ENCODE measurements at regions not wholly inside any gene's neighbourhood (a gene's known extent, or its start where the extent isn't known, plus 50 kb on each side); places are given as distances from the start of the nearest gene placed in this dataset.
"Not testable (repeated sequence)": the region's sequence is repeated elsewhere in the genome, so short reads cannot be mapped to it uniquely, and the experiment has no call there.

DNA sequence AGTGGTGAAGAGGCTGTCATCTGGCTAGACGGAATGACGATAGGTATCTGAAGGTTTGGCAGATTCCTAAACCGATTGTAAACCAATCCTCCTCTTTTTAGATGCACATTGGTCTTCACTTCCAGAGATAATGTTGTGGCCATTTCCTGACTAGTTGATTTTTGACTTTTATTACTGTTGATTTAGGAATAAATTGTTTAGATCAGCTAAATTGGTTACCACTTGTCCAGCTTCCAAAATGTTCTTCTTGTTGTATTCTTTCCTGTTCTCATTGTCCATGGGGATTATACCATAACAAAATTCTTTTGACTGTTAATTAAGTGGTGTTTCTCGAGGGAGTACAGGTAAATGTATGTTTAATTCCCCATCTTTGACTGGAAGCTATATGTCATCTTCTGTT lies 119.7 kb downstream of the MACROH2A1 start:
- in situ Hi-C loops (cut with HindIII; ENCODE audit: low sequenced_read_pairs), result no loop called here

DNA sequence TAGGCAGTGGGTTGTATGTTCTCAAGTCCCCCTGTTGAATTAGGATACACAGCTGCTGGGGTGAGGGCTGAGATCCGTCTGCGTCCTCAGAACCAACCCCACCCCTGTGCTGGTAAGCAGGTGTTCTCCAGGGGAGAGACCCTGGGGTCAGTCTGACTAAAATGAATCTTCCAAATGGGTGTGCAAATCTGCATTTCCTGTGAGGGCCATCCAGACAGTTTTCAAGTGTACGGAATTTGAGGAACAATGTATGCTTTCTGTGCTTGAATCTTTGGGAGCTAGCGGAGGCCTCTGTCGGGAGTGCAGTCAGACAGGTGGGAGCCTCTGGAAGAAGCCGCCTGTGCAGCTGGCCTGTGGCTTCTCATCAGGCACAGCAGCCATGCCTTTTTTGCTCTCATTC lies 122.9 kb downstream of the MACROH2A1 start:
- in situ Hi-C loops (cut with HindIII; ENCODE audit: low sequenced_read_pairs), result no loop called here

DNA sequence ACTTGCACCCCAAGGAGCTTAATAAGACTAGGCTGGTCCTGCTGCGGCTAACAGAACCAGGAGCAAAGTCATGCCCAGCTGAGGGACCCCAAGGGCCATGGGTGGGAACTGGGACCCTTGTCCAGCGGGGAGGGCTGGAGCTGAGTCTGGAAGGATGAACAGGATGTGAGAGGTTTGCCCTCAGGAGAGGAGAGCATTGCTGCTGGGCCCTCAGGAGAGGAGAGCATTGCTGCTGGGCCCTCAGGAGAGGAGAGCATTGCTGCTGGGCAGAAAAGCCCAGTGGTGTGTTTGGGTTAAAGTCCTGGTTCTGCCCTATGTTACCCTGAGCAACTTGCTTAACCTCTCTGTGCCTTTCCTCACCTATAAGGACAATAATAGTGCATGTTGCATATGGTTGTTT lies 125.8 kb downstream of the MACROH2A1 start:
- in situ Hi-C loops (cut with HindIII; ENCODE audit: low sequenced_read_pairs), result no loop called here

DNA sequence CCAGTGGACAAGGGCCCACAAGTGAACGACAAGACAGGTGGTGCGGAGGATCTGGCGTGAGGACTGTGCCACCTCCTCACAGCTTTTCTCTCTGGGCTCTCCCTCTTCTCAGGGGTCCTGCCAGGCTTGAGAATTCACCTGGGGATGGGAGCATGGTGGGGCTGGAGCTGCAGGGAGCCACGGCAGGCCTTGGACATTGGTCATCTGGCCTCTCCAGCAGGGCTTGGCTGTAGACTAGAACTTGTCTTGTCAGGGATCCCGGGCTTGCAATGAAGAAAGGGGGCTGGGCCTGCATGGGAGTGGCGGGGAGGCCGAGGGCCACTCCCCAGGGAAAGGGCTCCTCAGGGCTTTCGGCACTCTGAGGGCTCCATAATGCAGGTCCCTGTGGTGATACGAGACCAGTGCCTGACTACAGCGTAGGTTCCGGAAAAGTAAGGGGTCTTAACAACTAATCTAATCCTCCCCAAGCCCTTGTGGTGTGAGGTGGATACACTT lies 126.7 kb downstream of the MACROH2A1 start:
- in situ Hi-C loops (cut with HindIII; ENCODE audit: low sequenced_read_pairs), result no loop called here

DNA sequence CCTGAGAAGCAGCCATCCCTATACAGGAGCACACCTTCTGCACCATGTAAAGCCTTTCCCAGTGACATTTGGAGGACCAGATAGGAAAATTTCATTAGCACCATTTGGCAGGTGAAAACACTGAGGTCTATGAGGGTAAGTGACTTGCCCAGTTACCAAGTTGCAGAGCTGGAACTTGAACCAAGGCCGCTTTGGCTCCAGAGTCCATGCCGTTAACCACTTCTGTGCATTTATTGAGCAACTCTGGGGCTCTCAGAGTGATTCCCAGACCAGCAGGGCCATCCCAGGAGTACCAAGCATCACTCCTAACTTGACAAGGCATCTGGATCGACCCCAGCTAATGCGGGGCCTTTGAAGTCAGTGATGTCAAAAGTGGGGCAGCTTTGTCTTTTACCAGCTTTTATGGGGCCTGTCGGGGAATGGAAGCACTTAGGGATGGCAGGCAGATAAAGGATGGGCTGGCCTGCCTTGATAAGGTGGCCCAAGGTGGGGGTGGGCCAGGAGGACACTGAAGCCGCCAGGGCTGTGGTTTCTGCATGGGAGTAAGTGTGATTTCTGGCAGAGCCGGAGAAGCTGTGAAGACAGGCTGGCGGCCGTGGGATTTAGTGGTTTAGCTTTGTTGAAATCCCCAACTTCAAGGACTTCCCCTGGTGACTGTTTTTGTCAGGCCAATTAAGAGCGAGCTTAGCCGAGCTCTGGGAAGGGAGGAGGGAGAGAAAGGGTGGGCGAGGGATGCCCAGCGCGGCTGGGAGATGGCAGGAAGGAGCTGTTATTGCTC lies 127.3 kb downstream of the MACROH2A1 start:
- in situ Hi-C loops (cut with HindIII; ENCODE audit: low sequenced_read_pairs), result no loop called here

DNA sequence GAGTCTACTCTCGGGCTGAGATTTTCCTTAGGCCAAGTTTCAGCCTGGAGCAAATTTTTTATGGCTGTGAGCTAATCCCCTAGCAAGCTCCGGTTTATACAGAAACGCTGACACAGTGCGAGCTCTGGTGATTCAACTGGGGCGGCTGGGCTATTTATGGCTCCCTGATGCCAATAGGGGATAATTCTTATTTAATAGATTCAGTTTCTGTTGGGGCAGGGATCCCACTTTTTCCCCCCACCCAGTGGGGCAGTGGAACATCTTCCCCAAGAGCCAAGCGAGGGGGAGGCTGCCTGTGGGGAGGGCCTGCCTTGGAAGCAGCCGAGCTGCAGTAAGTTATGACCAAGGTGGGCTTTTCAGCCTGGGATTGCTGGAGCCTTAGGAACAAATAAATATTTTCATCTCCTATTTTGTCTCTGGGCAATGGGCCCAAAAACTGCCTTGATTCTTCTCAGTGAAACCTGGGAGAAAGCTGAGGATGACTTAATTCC lies 129.1 kb downstream of the MACROH2A1 start:
- in situ Hi-C loops (cut with HindIII; ENCODE audit: low sequenced_read_pairs), result no loop called here

DNA sequence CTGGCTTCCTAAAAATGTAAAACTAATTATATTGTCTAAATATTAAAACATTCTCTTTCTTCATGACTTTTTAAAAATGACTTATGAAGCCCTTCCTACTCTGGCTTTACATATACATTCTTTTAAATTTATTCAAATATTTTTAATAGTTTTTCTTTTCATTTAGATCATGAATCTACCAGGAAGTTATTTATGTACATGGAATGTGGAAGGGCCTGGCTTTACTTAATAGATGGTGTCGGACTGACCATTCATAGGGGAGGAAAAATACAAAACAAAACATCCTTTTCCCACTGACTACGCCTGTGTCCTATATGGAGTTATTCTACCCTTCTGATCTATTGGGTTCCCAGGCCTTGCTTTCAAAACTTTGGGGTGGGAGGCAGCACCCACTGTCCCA lies 129.8 kb downstream of the MACROH2A1 start:
- in situ Hi-C loops (cut with HindIII; ENCODE audit: low sequenced_read_pairs), result no loop called here

DNA sequence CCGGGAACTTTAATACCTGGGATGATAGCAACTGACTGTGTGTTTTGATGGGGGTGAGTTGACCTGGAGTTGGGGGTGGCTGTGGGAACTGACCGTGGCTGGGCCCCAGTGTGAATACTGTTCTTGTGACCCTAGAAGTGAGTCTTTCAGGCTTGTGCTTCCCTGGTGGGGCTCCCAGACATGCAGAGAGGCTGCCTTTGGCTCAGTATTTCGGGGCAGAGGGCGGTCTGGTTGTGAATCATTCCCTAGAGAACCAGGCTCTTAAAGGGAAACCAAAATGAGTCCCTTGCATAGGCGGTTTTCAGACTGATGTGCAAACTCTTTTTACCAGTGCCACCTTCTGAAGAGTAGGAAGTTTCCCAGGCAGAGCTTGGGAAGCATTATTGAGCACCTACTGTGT lies 132.1 kb downstream of the MACROH2A1 start:
- in situ Hi-C loops (cut with HindIII; ENCODE audit: low sequenced_read_pairs), result no loop called here

DNA sequence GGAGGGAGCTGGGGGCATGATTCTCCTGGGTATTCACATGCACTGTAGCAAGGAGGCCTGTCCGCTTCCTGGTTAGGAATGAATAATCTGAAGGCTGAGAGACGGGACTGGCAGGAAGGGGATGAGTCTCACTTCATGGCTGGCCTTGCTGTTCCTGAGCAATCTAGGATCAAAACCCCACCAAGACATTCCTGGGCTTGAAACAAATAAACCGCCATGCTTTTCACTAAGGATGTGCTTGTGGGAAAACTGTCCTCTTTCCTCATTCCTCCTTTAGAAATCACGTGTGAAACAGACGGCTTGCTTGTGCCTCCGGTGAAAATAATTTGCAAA lies 132.8 kb downstream of the MACROH2A1 start:
- in situ Hi-C loops (cut with HindIII; ENCODE audit: low sequenced_read_pairs), result no loop called here

DNA sequence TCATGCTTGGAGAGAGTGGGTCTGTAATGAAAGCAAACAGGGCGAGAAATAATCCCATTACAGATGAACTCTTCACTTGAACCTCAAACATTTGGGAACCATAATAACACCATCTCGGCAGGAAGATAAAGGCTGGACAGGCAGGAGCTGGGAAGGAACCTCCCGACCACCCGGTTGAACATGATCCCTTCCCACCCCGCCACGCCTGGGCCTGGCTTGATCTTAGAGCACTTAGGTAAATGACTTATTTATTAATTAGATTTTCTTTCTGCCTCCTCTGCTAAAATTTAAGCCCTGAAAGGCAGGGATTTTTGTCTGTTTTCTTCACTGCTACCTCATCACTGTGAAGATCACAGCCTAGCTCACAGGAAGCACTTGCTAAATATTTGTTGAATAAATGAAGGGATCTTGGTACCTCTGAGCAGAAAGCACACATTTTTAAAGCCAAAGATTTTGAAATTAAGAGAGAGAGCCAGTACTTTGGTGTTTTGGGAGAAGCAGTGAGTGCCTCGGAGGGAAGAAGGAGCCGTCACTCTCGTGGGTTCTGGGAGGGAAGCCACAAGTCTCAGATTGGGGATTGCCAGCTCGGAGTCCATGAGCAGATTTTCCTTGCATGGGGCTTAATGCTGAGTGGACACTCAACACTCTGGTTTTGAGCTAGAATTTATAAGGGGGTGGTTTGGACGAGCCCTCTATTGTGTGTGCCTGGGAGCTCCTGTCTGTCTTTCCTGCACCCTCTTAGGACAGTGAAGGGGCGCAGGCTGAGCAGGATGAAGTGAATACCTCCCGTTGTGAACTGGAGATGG lies 133.3 kb downstream of the MACROH2A1 start:
- in situ Hi-C loops (cut with HindIII; ENCODE audit: low sequenced_read_pairs), result no loop called here

DNA sequence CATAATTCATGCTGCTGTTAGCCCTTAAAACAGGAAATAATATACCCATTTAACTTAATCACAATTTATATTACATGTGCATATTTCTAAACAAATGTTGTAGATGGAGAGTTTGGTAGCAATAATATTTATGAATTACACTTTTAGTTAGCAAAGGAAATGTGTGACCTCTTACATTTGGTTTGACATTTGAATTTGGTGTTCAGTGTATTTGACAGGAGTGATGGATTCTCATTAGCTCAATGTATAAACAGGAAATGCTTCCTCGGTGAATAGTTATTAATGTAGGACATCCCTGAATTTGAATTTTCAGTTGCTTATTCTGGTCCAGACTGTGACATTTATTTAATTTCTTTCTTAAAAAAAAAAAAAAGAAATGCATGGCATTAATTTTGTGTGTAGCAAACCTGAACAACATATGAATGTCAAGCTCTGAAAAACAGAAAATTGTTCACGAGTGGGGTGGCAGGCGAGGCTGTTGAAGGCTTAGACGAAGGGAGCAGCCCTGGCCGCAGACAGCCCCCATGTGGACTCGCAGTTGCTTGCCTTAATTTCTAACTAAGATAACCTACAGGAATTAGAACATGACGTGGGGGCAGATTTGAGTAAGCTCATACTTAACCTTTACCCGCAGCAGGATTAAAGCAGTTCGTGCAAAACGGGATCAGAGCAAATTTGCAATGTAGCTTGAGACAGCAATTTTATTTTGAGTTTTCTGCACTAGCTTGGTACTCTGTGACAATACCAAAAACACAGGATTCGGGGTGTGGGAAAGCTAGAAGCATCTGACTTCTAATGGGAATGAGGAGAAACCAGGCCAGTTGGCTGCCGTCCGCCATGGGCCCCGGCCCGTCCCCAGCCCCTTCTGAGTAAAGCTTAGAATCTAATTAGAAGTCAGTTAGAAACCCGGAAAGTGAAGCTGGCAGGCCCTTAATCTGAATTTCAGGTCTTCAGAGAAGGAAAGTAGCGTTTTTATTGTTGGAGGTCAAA lies 134.3 kb downstream of the MACROH2A1 start:
- in situ Hi-C loops (cut with HindIII; ENCODE audit: low sequenced_read_pairs), result no loop called here

DNA sequence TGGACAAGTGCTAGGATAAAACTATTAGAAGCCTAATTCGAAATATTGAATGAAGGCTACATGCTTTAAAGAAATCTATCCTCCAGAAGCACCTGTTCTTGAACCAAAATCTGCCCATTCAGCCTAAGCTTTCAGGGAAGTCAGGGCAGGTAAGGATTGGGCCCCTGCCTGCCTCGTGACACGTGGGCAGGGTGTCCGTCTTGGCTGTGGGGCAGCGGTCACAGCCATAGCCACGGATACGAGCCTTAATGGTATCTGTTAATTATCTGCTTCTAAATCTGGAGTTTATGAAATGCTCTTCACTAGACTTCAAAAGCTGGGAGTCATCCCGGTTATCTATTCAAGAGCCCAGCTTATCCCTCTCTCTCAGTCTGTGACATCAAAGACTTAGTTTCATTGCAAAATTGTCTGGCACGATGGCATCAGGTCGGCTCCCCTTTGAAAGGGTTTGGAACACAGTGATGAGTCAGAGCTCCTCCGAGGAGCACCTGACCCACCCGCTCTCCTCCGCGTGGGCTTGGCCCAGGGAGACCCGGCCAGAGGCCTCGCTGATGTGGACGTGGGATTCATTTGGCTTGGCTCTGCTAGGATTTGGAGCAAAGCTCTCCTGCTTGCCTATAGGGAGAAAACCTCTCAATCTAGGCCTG lies 135.9 kb downstream of the MACROH2A1 start:
- in situ Hi-C loops (cut with HindIII; ENCODE audit: low sequenced_read_pairs), result no loop called here

DNA sequence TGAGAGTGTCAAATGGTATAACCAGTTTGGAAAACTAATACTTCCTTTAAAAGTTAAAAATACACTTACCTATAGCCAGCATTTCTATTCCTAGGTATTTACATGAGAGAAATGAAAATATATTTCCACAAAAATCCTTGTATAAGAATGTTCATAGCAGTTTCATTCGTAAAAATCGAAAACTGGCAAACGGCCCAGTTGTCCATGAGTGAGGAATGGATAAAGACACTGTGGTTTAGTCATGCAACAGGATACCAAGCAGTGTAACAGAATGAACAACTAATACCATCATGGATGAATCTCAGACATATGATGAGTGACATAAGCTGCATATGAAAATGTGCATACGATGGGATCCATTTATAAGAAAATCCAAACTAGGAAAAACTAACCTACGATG lies 136.7 kb downstream of the MACROH2A1 start:
- in situ Hi-C loops (cut with HindIII; ENCODE audit: low sequenced_read_pairs), result no loop called here

DNA sequence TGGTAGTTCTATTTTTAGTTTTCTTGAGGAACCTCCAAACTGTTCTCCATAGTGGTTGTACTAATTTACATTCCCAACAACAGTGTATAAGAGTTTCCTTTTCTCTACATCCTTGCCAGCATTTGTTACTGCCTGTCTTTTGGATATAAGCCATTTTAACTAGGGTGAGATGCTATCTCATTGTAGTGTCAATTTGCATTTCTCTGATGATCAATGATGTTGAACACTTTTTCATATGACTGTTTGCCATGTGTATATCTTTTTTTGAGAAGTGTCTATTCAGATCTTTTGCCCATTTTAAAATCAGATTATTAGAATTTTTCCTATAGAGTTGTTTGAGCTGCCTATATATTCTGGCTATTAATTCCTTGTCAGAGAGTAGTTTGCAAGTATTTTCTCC lies 138.9 kb downstream of the MACROH2A1 start:
- in situ Hi-C loops (cut with HindIII; ENCODE audit: low sequenced_read_pairs), result not testable (repeated sequence)

DNA sequence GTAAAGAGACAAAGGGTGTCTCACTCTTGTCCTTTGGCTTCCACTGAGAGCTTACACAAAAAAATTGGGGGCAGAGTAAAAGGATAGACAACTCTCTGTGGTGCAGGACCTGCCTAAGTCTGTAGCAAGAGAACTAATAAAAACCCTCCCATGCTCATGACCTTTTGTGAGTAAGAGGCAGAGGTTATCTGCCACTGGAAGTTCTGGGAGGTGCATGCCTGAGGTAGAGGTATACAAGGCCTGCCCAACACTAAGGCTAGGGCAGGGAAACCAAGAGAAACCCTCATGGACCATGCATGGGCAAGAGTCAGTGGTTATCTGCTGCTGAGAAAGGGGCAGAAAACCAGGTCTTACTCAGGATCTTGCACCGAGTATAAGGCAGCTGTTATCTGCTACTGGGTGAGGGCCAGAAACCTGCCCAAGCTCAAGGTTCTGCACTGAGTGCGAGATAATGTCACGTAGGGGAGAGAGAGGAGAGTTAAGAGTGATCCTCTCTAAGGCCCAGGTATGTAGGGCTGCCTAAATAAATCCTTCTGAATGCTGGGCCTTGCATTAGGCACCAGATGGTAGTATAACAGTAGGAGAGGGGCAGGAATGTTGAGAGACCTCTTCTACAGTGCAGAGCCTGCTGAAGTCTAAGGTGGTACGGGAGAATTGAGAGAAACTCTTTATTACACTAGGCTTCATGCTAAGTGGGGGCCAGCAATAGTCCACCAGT lies 143.4 kb downstream of the MACROH2A1 start:
- in situ Hi-C loops (cut with HindIII; ENCODE audit: low sequenced_read_pairs), result no loop called here

DNA sequence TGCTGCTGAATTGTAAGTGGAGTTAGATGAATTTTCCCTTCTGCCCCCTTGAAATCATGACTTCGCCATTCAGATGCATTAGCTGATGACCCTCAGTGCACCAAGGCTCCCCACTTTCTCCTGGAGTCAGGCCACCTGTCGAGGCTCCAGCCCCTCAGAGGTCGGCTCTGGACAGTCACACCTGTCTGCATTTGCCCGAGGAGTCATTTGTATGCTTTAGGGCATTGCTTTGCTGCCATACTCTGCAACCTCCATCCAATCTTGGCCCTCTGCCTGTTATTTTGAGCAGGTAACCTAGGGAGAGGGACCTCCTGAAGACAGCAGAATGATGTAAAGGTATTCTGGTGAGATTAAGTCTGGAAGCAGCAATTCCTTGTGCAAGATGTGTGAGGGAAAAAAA lies 144.8 kb downstream of the MACROH2A1 start:
- in situ Hi-C loops (cut with HindIII; ENCODE audit: low sequenced_read_pairs), result no loop called here

DNA sequence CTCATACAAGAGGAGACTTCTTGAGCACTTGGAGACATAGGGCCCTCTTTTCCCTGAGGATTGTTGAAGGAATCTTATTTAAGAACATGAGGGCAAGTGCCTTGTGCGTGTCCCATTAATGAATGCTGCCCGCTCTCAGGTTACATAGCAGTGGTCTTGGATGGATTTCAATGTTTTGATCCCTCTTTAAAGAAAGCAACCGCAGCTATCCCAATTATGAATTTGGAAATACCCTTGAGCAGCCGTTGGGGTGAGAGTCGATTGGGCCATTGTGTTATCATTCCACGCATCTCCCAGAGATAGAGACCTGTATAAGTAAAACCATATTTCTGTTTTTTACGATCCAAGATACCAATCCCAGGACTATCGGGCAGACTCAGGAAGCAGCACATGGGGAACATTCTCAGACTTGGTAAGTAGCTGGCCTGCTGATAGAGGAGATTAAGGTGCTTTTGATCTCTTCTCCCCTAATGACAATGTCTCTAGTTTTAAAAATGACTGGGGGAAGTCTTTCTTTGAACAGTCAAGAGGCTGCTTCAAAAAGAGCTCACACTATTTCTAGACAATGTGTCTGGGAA lies 145.3 kb downstream of the MACROH2A1 start:
- in situ Hi-C loops (cut with HindIII; ENCODE audit: low sequenced_read_pairs), result no loop called here

DNA sequence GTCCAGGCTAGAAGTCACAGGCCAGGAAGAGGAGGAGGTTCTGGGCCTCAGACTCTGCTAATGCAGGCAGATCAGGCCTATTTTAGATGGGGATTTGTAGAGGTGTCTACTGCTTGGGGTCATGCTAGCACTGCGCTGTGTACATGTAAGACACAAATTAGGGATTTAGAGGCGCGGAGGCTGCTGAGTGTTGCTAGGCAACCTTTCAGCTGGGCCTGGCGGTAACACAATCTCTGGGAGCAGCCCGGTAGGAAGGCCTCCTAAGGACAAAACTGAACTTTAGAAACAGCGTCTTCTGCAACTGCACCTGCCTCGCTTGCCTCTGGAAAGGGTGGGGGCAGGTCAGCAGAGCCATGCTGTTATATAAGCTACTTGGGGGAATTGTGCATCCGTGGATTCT lies 147.9 kb downstream of the MACROH2A1 start:
- in situ Hi-C loops (cut with HindIII; ENCODE audit: low sequenced_read_pairs), result no loop called here

DNA sequence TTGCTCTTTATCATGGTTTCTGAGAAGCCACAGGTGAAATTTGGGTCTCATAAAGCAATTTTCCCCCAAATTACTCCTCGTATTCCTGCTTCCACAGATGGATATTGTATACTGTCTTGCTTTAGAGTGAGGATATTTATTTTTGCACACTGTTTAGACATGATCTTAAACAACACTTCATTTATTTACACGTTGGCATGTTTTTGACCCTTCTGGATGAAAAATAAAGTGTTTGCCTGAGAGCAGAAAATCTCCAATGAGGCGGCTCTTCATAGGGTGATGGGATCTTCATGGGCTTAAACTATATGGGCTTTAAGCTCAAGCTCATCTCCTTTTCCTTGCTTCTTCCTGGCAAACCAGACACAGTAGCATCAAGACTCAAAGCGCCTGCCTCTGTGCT lies 148.4 kb downstream of the MACROH2A1 start:
- in situ Hi-C loops (cut with HindIII; ENCODE audit: low sequenced_read_pairs), result no loop called here

Data from DLD1 (cell line).